Keratinocyte (primary cell): ENCODE measurements at regions not wholly inside any gene's neighbourhood (a gene's known extent, or its start where the extent isn't known, plus 50 kb on each side); places are given as distances from the start of the nearest gene placed in this dataset.

Experiments used
- DNase-seq: peaks from one replicate; pipeline ENCODE4 v3.0.0-alpha.2; 2011; ENCODE audit warnings: low read depth, missing footprints, low spot score
- FAIRE-seq: peaks from 2 replicates; lab custom pipeline; 2011; peaks lifted over from hg19 to GRCh38; lab: Jason Lieb, UNC
- H2AFZ ChIP-seq: 2 replicates; pipeline ENCODE4 v1.6.0; 2012; ENCODE audit warnings: low read length, control low read depth, inconsistent platforms; ENCODE audit not compliant: control insufficient read depth
- H3K27ac ChIP-seq: 2 replicates; pipeline ENCODE4 v1.5.1; 2011; ENCODE audit warnings: low read length; ENCODE audit not compliant: control insufficient read depth, insufficient read depth
- H3K27me3 ChIP-seq: 3 replicates; pipeline ENCODE4 v1.6.0; 2011; ENCODE audit warnings: low read length; ENCODE audit not compliant: control insufficient read depth, insufficient read depth; ENCODE audit errors: extremely low read depth
- H3K36me3 ChIP-seq, 2 experiments: 2 replicates in 1 of 2; 3 replicates in 1 of 2; pipeline ENCODE4 v1.5.1; 2011; ENCODE audit warnings: low read length in 2 of 2, mild to moderate bottlenecking in 1 of 2; ENCODE audit not compliant: control insufficient read depth in 2 of 2, insufficient read depth in 2 of 2; ENCODE audit errors: extremely low read depth in 1 of 2
- H3K4me1 ChIP-seq: 3 replicates; pipeline ENCODE4 v1.5.1; 2011; ENCODE audit warnings: low read length; ENCODE audit not compliant: control insufficient read depth, insufficient read depth; ENCODE audit errors: extremely low read depth
- H3K4me2 ChIP-seq: 3 replicates; pipeline ENCODE4 v1.6.0; 2011; ENCODE audit warnings: low read depth, low read length; ENCODE audit not compliant: control insufficient read depth, insufficient read depth; ENCODE audit errors: extremely low read depth
- H3K4me3 ChIP-seq, 3 experiments: fragments of 200-600 bp in 1 of 3; sonication (generic) in 1 of 3; 2 replicates in 2 of 3; 3 replicates in 1 of 3; pipeline ENCODE4 v1.5.1; 2011 to 2016; ENCODE audit warnings: low read length in 3 of 3, mild to moderate bottlenecking in 3 of 3, control low read depth in 2 of 3, inconsistent platforms in 1 of 3, low read depth in 1 of 3, mixed read lengths in 1 of 3, mixed run types in 1 of 3, moderate library complexity in 1 of 3; ENCODE audit not compliant: control insufficient read depth in 2 of 3, insufficient read depth in 2 of 3; ENCODE audit errors: extremely low read depth in 1 of 3
- H3K79me2 ChIP-seq: 2 replicates; pipeline ENCODE4 v1.6.0; 2012; ENCODE audit warnings: low read length; ENCODE audit not compliant: control insufficient read depth, insufficient read depth
- H3K9ac ChIP-seq: 3 replicates; pipeline ENCODE4 v1.6.0; 2011; ENCODE audit warnings: low read length; ENCODE audit not compliant: control insufficient read depth, insufficient read depth; ENCODE audit errors: extremely low read depth
- H3K9me1 ChIP-seq: 3 replicates; pipeline ENCODE4 v1.6.0; 2011; ENCODE audit warnings: low read length; ENCODE audit not compliant: control insufficient read depth, insufficient read depth; ENCODE audit errors: extremely low read depth
- H3K9me3 ChIP-seq: 2 replicates; pipeline ENCODE4 v1.5.1; 2012; ENCODE audit warnings: low read depth, low read length; ENCODE audit not compliant: control insufficient read depth
- H4K20me1 ChIP-seq: 3 replicates; pipeline ENCODE4 v1.6.0; 2011; ENCODE audit warnings: low read length; ENCODE audit not compliant: control insufficient read depth, insufficient read depth; ENCODE audit errors: extremely low read depth
- EZH2 ChIP-seq: IDR thresholded peaks from one replicate; pipeline ENCODE4 v1.6.1; 2012; ENCODE audit warnings: inconsistent platforms, mild to moderate bottlenecking, low read length, moderate library complexity
- dilution Hi-C: fragments of 300-500 bp; cut with MboI; formaldehyde crosslinking; loops from one replicate; pipeline ENCODE4 v1.7.0; 2020; ENCODE audit warnings: low sequenced_read_pairs; ENCODE audit not compliant: extremely low pct_ligation_motif_present
- TF ChIP-seq, protein P1 (sequence below), 3 experiments: IDR thresholded peaks in 1 of 3; conservative IDR thresholded peaks in 1 of 3; optimal IDR thresholded peaks in 1 of 3; 2 replicates in 2 of 3; 3 replicates in 1 of 3; pipeline versions ENCODE3 to v1.5.1; 2011; ENCODE audit warnings: low read length in 3 of 3, mild to moderate bottlenecking in 3 of 3, moderate library complexity in 2 of 3, control low read depth in 1 of 3, inconsistent platforms in 1 of 3; ENCODE audit not compliant: insufficient read depth in 2 of 3; ENCODE audit errors: extremely low read depth in 1 of 3

DNA sequence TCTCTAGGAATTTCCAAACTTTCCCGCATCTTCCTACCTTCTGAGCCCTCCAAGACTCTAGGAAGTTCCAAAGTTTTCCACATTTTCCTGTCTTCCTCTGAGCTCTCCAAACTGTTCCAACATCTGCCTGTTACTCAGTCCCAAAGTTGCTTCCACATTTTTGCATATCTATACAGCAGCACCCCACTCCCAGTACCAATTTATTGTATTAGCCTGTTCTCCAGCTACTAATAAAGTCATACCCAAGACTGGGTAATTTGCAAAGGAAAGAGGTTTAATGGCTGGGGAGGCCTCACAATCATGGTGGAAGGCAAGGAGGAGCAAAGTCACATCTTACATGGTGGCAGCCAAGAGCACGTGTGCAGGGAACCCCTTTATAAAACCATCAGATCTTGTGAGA is 82.9 kb upstream of the DSCAM start:
- Histone ChIP-seq H3K9ac (no peak overlapping the region), H3K4me3 (no peak overlapping the region), H3K27me3 (no peaks in the 10 kb centered on the region), H4K20me1 (no peaks in the 10 kb centered on the region), H3K79me2 (no peaks in the 10 kb centered on the region), H3K36me3 (no peaks in the 10 kb centered on the region), H3K9me1 (no peaks in the 10 kb centered on the region), H2AFZ (no peak overlapping the region), H3K4me2 (no peak overlapping the region), H3K27ac (no peak overlapping the region), H3K9me3 (no peaks in the 10 kb centered on the region), H3K4me1 (no peaks in the 10 kb centered on the region)
- dilution Hi-C loops, result no loop called here
- no peak for TF ChIP-seq EZH2
- TF ChIP-seq, protein P1, sequence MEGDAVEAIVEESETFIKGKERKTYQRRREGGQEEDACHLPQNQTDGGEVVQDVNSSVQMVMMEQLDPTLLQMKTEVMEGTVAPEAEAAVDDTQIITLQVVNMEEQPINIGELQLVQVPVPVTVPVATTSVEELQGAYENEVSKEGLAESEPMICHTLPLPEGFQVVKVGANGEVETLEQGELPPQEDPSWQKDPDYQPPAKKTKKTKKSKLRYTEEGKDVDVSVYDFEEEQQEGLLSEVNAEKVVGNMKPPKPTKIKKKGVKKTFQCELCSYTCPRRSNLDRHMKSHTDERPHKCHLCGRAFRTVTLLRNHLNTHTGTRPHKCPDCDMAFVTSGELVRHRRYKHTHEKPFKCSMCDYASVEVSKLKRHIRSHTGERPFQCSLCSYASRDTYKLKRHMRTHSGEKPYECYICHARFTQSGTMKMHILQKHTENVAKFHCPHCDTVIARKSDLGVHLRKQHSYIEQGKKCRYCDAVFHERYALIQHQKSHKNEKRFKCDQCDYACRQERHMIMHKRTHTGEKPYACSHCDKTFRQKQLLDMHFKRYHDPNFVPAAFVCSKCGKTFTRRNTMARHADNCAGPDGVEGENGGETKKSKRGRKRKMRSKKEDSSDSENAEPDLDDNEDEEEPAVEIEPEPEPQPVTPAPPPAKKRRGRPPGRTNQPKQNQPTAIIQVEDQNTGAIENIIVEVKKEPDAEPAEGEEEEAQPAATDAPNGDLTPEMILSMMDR (optimal IDR thresholded peaks at IDR 0.05 in 1 of 3, IDR thresholded peaks at IDR 0.05 in 1 of 3, conservative IDR thresholded peaks at IDR 0.05 in 1 of 3; ENCODE audit: extremely low read depth in 1 of 3, insufficient read depth in 2 of 3, low read length in 3 of 3), result no peak
- no peak for DNase-seq
- FAIRE-seq, result no peak

DNA sequence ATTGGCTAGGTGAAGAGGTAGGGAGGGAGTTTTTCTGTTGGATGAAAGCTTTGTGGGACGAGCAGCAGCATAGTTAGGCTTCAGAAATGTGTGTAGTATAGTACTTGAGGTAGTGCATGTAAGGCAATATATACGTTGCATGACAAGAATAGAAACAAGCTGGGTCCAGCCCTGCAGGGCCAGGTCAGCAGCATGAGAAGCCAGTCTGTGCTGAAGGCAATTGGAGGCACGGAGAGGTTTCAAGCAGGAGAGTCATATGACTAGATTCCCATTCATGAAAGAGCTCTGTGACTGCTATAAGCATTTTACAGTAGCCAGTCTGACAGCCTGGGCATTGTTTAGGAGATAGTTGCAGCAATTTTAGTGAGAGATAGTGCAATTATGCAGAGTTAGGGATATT is 84.2 kb upstream of the DSCAM start:
- H3K27me3 ChIP-seq, result no peaks in the 10 kb centered on the region
- TF ChIP-seq, protein P1 (optimal IDR thresholded peaks at IDR 0.05 in 1 of 3, IDR thresholded peaks at IDR 0.05 in 1 of 3, conservative IDR thresholded peaks at IDR 0.05 in 1 of 3; ENCODE audit: extremely low read depth in 1 of 3, insufficient read depth in 2 of 3, low read length in 3 of 3), result no peak
- TF ChIP-seq EZH2, result no peak
- H3K4me3 ChIP-seq, result no peak overlapping the region
- H3K4me1 ChIP-seq, result no peaks in the 10 kb centered on the region
- H3K9ac ChIP-seq, result no peak overlapping the region
- no peaks in the 10 kb centered on the region for H3K79me2 ChIP-seq
- H3K9me3 ChIP-seq, result no peaks in the 10 kb centered on the region
- no peaks in the 10 kb centered on the region for H3K9me1 ChIP-seq
- FAIRE-seq, result no peak
- no peaks in the 10 kb centered on the region for H3K36me3 ChIP-seq
- dilution Hi-C loops, result no loop called here
- H4K20me1 ChIP-seq, result no peaks in the 10 kb centered on the region
- no peak overlapping the region for H2AFZ ChIP-seq
- H3K27ac ChIP-seq, result no peak overlapping the region
- no peak overlapping the region for H3K4me2 ChIP-seq
- no peak for DNase-seq
